BE2C (cell line): ENCODE measurements at regions not wholly inside any gene's neighbourhood (a gene's known extent, or its start where the extent isn't known, plus 50 kb on each side); places are given as distances from the start of the nearest gene placed in this dataset.

Source experiments
- DNase-seq: peaks from one replicate; pipeline ENCODE4 v3.0.0-alpha.2; 2020
- H3K27me3 ChIP-seq: fragments of 250-450 bp; sonication (Bioruptor Pico); 2 replicates; pipeline ENCODE4 v1.5.1; 2020; ENCODE audit warnings: mild to moderate bottlenecking
- H3K36me3 ChIP-seq: fragments of 250-450 bp; sonication (Bioruptor Pico); 2 replicates; pipeline ENCODE4 v1.5.1; 2020; ENCODE audit warnings: mild to moderate bottlenecking
- H3K4me1 ChIP-seq: fragments of 250-450 bp; sonication (Bioruptor Pico); 2 replicates; pipeline ENCODE4 v1.5.1; 2020
- H3K4me3 ChIP-seq: 2 replicates; pipeline ENCODE4 v1.5.1; 2011; ENCODE audit warnings: low read depth, low read length
- H3K9me3 ChIP-seq: fragments of 250-450 bp; sonication (Bioruptor Pico); 2 replicates; pipeline ENCODE4 v1.5.1; 2020
- CTCF ChIP-seq: IDR thresholded peaks from 2 replicates; pipeline ENCODE4 v1.5.1; 2012; ENCODE audit warnings: mild to moderate bottlenecking, low read depth, low read length

- TF ChIP-seq CTCF, result no peak
- H3K4me3 ChIP-seq, result no peak overlapping the region
- no peaks in the 10 kb centered on the region for H3K27me3 ChIP-seq
- H3K36me3 ChIP-seq, result no peaks in the 10 kb centered on the region
- no peaks in the 10 kb centered on the region for H3K4me1 ChIP-seq
- no peaks in the 10 kb centered on the region for H3K9me3 ChIP-seq
- DNase-seq, result no peak
These were observed 170.9 kb downstream of the IRF8 start for GRCh38 chr16:86069736-86070298.

GRCh38 chr16:86070484-86070883 is 171.5 kb downstream of the IRF8 start:
- Histone ChIP-seq H3K4me1 (no peaks in the 10 kb centered on the region), H3K36me3 (no peaks in the 10 kb centered on the region), H3K9me3 (no peaks in the 10 kb centered on the region), H3K4me3 (no peak overlapping the region), H3K27me3 (no peaks in the 10 kb centered on the region)
- no peak for DNase-seq
- TF ChIP-seq CTCF, result no peak

- DNase-seq, result no peak
- no peak for TF ChIP-seq CTCF
- no peaks in the 10 kb centered on the region for H3K4me1 ChIP-seq
These were observed 172.0 kb downstream of the IRF8 start for GRCh38 chr16:86070971-86071370.

GRCh38 chr16:86071611-86072240 is 172.8 kb downstream of the IRF8 start:
- H3K4me3 ChIP-seq, result no peak overlapping the region
- no peaks in the 10 kb centered on the region for H3K4me1 ChIP-seq
- no peak for DNase-seq
- no peaks in the 10 kb centered on the region for H3K36me3 ChIP-seq
- H3K9me3 ChIP-seq, result no peaks in the 10 kb centered on the region
- TF ChIP-seq CTCF, result no peak
- H3K27me3 ChIP-seq, result no peaks in the 10 kb centered on the region

More at GRCh38 chr16:86070971-86071370, 172.0 kb downstream of the IRF8 start:
- H3K36me3 ChIP-seq, result no peaks in the 10 kb centered on the region
- H3K4me3 ChIP-seq, result no peak overlapping the region
- H3K9me3 ChIP-seq, result no peaks in the 10 kb centered on the region
- no peaks in the 10 kb centered on the region for H3K27me3 ChIP-seq

- Histone ChIP-seq H3K4me1 (no peaks in the 10 kb centered on the region), H3K4me3 (no peak overlapping the region), H3K36me3 (no peaks in the 10 kb centered on the region), H3K27me3 (no peaks in the 10 kb centered on the region), H3K9me3 (no peaks in the 10 kb centered on the region)
- TF ChIP-seq CTCF, result peak; percentile 79
- DNase-seq, result peak; percentile 69
These were observed 173.6 kb downstream of the IRF8 start for GRCh38 chr16:86072328-86073102.
